CD8-positive, alpha-beta memory T cell (primary cell): ENCODE measurements at regions not wholly inside any gene's neighbourhood (a gene's known extent, or its start where the extent isn't known, plus 50 kb on each side); places are given as distances from the start of the nearest gene placed in this dataset.
A peak's percentile ranks its signal among the peaks of the same experiment; 100 is the strongest.

Source experiments
- CTCF ChIA-PET: fragments of 350-600 bp; sonication (Branson Sonifier 250); formaldehyde crosslinking; loops from one replicate; lab custom pipeline; 2021; ENCODE audit warnings: antibody characterized with exemption; lab: Charles Lee
- POLR2A ChIA-PET: fragments of 350-600 bp; sonication (Branson Sonifier 250); formaldehyde crosslinking; loops from one replicate; lab custom pipeline; 2021; ENCODE audit warnings: antibody characterized with exemption; lab: Charles Lee
- DNase-seq, 5 donors: peaks; one replicate each; pipeline versions ENCODE4 v3.0.0 to v3.0.0-alpha.2; 2020 to 2022; ENCODE audit warnings: mixed read lengths in 1 of 5
- H3K27ac ChIP-seq: one replicate; pipeline ENCODE4 v1.7.0; 2013; ENCODE audit warnings: low read depth, mild to moderate bottlenecking, low read length, moderate library complexity
- H3K27me3 ChIP-seq: 2 replicates; pipeline ENCODE4 v1.7.0; 2013; ENCODE audit warnings: low read length, mild to moderate bottlenecking; ENCODE audit not compliant: insufficient read depth, poor library complexity, severe bottlenecking
- H3K36me3 ChIP-seq: 2 replicates; pipeline ENCODE4 v1.7.0; 2013; ENCODE audit warnings: mild to moderate bottlenecking, low read length, moderate library complexity; ENCODE audit not compliant: insufficient read depth
- H3K4me1 ChIP-seq: 2 replicates; pipeline ENCODE4 v1.7.0; 2013; ENCODE audit warnings: mild to moderate bottlenecking, low read length, moderate library complexity; ENCODE audit not compliant: insufficient read depth
- H3K4me3 ChIP-seq: 2 replicates; pipeline ENCODE4 v1.7.0; 2013; ENCODE audit warnings: mild to moderate bottlenecking, low read length
- H3K9me3 ChIP-seq: 2 replicates; pipeline ENCODE4 v1.7.0; 2013; ENCODE audit warnings: mild to moderate bottlenecking, low read length
- H3K27ac Mint-ChIP-seq, 8 donors: one replicate each; pipeline ENCODE4 v1.8.0; 2020 to 2021; ENCODE audit warnings: mixed read lengths in 8 of 8, mild to moderate bottlenecking in 6 of 8, inconsistent platforms in 3 of 8, moderate library complexity in 3 of 8
- H3K27me3 Mint-ChIP-seq, 2 donors: one replicate each; pipeline ENCODE4 v1.8.0; 2020 to 2021; ENCODE audit warnings: mixed read lengths in 2 of 2, mild to moderate bottlenecking in 1 of 2, moderate library complexity in 1 of 2
- H3K36me3 Mint-ChIP-seq, 3 donors: one replicate each; pipeline ENCODE4 v1.8.0; 2020 to 2021; ENCODE audit warnings: mixed read lengths in 3 of 3, inconsistent platforms in 1 of 3, mild to moderate bottlenecking in 1 of 3
- H3K4me1 Mint-ChIP-seq, 3 donors: one replicate each; pipeline ENCODE4 v1.8.0; 2020 to 2021; ENCODE audit warnings: mixed read lengths in 3 of 3, inconsistent platforms in 1 of 3, mild to moderate bottlenecking in 1 of 3
- H3K4me3 Mint-ChIP-seq, 7 donors: one replicate each; pipeline ENCODE4 v1.8.0; 2020 to 2021; ENCODE audit warnings: mixed read lengths in 7 of 7, mild to moderate bottlenecking in 6 of 7, moderate library complexity in 4 of 7, inconsistent platforms in 2 of 7
- H3K9me3 Mint-ChIP-seq, 5 donors: one replicate each; pipeline ENCODE4 v1.8.0; 2020 to 2022; ENCODE audit warnings: mixed read lengths in 5 of 5, mild to moderate bottlenecking in 3 of 5, moderate library complexity in 2 of 5, inconsistent platforms in 1 of 5

GRCh38 chr18:34562252-34562870 is 147.7 kb upstream of the DTNA start:
- Histone ChIP-seq H3K4me1 (no peaks in the 10 kb centered on the region), H3K27me3 (no peaks in the 10 kb centered on the region), H3K9me3 (no peaks in the 10 kb centered on the region), H3K4me3 (no peak overlapping the region), H3K27ac (no peak overlapping the region), H3K36me3 (no peaks in the 10 kb centered on the region)
- no peak for DNase-seq
- Mint-ChIP-seq H3K27ac (no peak overlapping the region), H3K4me3 (peak overlapping the region in 1 of 7 donors; percentile 37), H3K36me3 (no peaks in the 10 kb centered on the region), H3K9me3 (peaks cover 0 to 18% (median 5%) of the 10 kb centered on the region in 5 donors), H3K4me1 (no peaks in the 10 kb centered on the region), H3K27me3 (no peaks in the 10 kb centered on the region)
- POLR2A ChIA-PET = no interaction called here
- CTCF ChIA-PET = no interaction called here

GRCh38 chr18:34567857-34568256 is 142.2 kb upstream of the DTNA start:
- no peak overlapping the region for H3K4me3 Mint-ChIP-seq
- H3K36me3 Mint-ChIP-seq = no peaks in the 10 kb centered on the region
- no peak for DNase-seq
- Histone ChIP-seq H3K9me3 (no peaks in the 10 kb centered on the region), H3K27me3 (no peaks in the 10 kb centered on the region), H3K36me3 (no peaks in the 10 kb centered on the region), H3K27ac (no peak overlapping the region), H3K4me1 (no peaks in the 10 kb centered on the region), H3K4me3 (no peak overlapping the region)
- ChIA-PET POLR2A (no interaction called here), CTCF (no interaction called here)
- no peak overlapping the region for H3K27ac Mint-ChIP-seq
- H3K4me1 Mint-ChIP-seq = no peaks in the 10 kb centered on the region
- H3K27me3 Mint-ChIP-seq = no peaks in the 10 kb centered on the region
- H3K9me3 Mint-ChIP-seq = peaks cover 0 to 14% (median 3%) of the 10 kb centered on the region in 5 donors

- Mint-ChIP-seq H3K36me3 (no peaks in the 10 kb centered on the region), H3K9me3 (peaks cover 4 to 10% (median 5%) of the 10 kb centered on the region in 5 donors), H3K4me1 (no peaks in the 10 kb centered on the region), H3K27me3 (peaks cover 0 to 3% of the 10 kb centered on the region in 2 donors), H3K4me3 (no peak overlapping the region), H3K27ac (no peak overlapping the region)
- no peaks in the 10 kb centered on the region for H3K4me1 ChIP-seq
- H3K27ac ChIP-seq = no peak overlapping the region
- H3K4me3 ChIP-seq = no peak overlapping the region
- no peaks in the 10 kb centered on the region for H3K36me3 ChIP-seq
- no peaks in the 10 kb centered on the region for H3K9me3 ChIP-seq
- CTCF ChIA-PET = no interaction called here
- H3K27me3 ChIP-seq = no peaks in the 10 kb centered on the region
- POLR2A ChIA-PET = no interaction called here
- DNase-seq = no peak
These were observed 133.5 kb upstream of the DTNA start for GRCh38 chr18:34576622-34577021.

- no peak overlapping the region for H3K4me3 ChIP-seq
- H3K36me3 ChIP-seq = no peaks in the 10 kb centered on the region
- H3K27ac ChIP-seq = no peak overlapping the region
- Mint-ChIP-seq H3K36me3 (no peaks in the 10 kb centered on the region), H3K9me3 (peaks cover 2 to 9% (median 5%) of the 10 kb centered on the region in 5 donors), H3K4me1 (no peaks in the 10 kb centered on the region), H3K27me3 (peaks cover 0 to 6% of the 10 kb centered on the region in 2 donors), H3K27ac (no peak overlapping the region), H3K4me3 (no peak overlapping the region)
- DNase-seq = no peak
- H3K4me1 ChIP-seq = no peaks in the 10 kb centered on the region
- H3K9me3 ChIP-seq = no peaks in the 10 kb centered on the region
- POLR2A ChIA-PET = no interaction called here
- H3K27me3 ChIP-seq = no peaks in the 10 kb centered on the region
- CTCF ChIA-PET = no interaction called here
These were observed 126.2 kb upstream of the DTNA start for GRCh38 chr18:34583895-34584294.

- no peaks in the 10 kb centered on the region for H3K9me3 ChIP-seq
- Mint-ChIP-seq H3K36me3 (no peaks in the 10 kb centered on the region), H3K4me3 (no peak overlapping the region), H3K4me1 (no peaks in the 10 kb centered on the region), H3K27me3 (no peaks in the 10 kb centered on the region), H3K9me3 (peaks cover 0 to 6% (median 0%) of the 10 kb centered on the region in 5 donors), H3K27ac (no peak overlapping the region)
- H3K27me3 ChIP-seq = no peaks in the 10 kb centered on the region
- DNase-seq = no peak
- CTCF ChIA-PET = no interaction called here
- H3K4me1 ChIP-seq = no peaks in the 10 kb centered on the region
- H3K36me3 ChIP-seq = no peaks in the 10 kb centered on the region
- H3K4me3 ChIP-seq = no peak overlapping the region
- POLR2A ChIA-PET = no interaction called here
- no peak overlapping the region for H3K27ac ChIP-seq
These were observed 119.6 kb upstream of the DTNA start for GRCh38 chr18:34590503-34590902.

GRCh38 chr18:34591920-34592444 is 118.1 kb upstream of the DTNA start:
- no peak overlapping the region for H3K4me3 ChIP-seq

GRCh38 chr18:34592481-34592880 is 117.6 kb upstream of the DTNA start:
- H3K9me3 ChIP-seq = no peaks in the 10 kb centered on the region
- Mint-ChIP-seq H3K27ac (no peak overlapping the region), H3K4me1 (no peaks in the 10 kb centered on the region), H3K4me3 (no peak overlapping the region), H3K9me3 (peaks cover 0 to 8% (median 4%) of the 10 kb centered on the region in 5 donors), H3K36me3 (no peaks in the 10 kb centered on the region), H3K27me3 (no peaks in the 10 kb centered on the region)
- ChIA-PET CTCF (no interaction called here), POLR2A (no interaction called here)
- H3K4me1 ChIP-seq = no peaks in the 10 kb centered on the region
- DNase-seq = no peak
- no peak overlapping the region for H3K4me3 ChIP-seq
- no peaks in the 10 kb centered on the region for H3K27me3 ChIP-seq
- no peaks in the 10 kb centered on the region for H3K36me3 ChIP-seq
- no peak overlapping the region for H3K27ac ChIP-seq

More at GRCh38 chr18:34591920-34592444, 118.1 kb upstream of the DTNA start:
- Histone ChIP-seq H3K36me3 (no peaks in the 10 kb centered on the region), H3K27me3 (no peaks in the 10 kb centered on the region), H3K9me3 (no peaks in the 10 kb centered on the region), H3K27ac (no peak overlapping the region), H3K4me1 (no peaks in the 10 kb centered on the region)
- no peak for DNase-seq
- Mint-ChIP-seq H3K4me3 (no peak overlapping the region), H3K9me3 (peaks cover 0 to 8% (median 0%) of the 10 kb centered on the region in 5 donors), H3K36me3 (no peaks in the 10 kb centered on the region), H3K4me1 (no peaks in the 10 kb centered on the region), H3K27ac (no peak overlapping the region), H3K27me3 (no peaks in the 10 kb centered on the region)
- ChIA-PET POLR2A (no interaction called here), CTCF (no interaction called here)

GRCh38 chr18:34592961-34593382 is 117.1 kb upstream of the DTNA start:
- no peaks in the 10 kb centered on the region for H3K4me1 ChIP-seq
- H3K9me3 Mint-ChIP-seq = peaks cover 0 to 8% (median 4%) of the 10 kb centered on the region in 5 donors
- H3K27ac ChIP-seq = no peak overlapping the region
- no peaks in the 10 kb centered on the region for H3K27me3 Mint-ChIP-seq
- H3K36me3 ChIP-seq = no peaks in the 10 kb centered on the region
- ChIA-PET CTCF (no interaction called here), POLR2A (no interaction called here)
- H3K27ac Mint-ChIP-seq = no peak overlapping the region
- H3K27me3 ChIP-seq = no peaks in the 10 kb centered on the region
- H3K4me1 Mint-ChIP-seq = no peaks in the 10 kb centered on the region
- H3K4me3 ChIP-seq = no peak overlapping the region
- H3K4me3 Mint-ChIP-seq = no peak overlapping the region
- no peak for DNase-seq
- no peaks in the 10 kb centered on the region for H3K9me3 ChIP-seq
- no peaks in the 10 kb centered on the region for H3K36me3 Mint-ChIP-seq
